GM19025 (cell line): ENCODE measurements at regions not wholly inside any gene's neighbourhood (a gene's known extent, or its start where the extent isn't known, plus 50 kb on each side); places are given as distances from the start of the nearest gene placed in this dataset.

ENCODE experiments used
- ATAC-seq: cut with Tn5 transposase; IDR thresholded peaks from one replicate; pipeline ENCODE4 v1.9.1; 2021; ENCODE audit warnings: mild to moderate bottlenecking, low read depth, moderate library complexity; ENCODE audit not compliant: unreplicated experiment

DNA sequence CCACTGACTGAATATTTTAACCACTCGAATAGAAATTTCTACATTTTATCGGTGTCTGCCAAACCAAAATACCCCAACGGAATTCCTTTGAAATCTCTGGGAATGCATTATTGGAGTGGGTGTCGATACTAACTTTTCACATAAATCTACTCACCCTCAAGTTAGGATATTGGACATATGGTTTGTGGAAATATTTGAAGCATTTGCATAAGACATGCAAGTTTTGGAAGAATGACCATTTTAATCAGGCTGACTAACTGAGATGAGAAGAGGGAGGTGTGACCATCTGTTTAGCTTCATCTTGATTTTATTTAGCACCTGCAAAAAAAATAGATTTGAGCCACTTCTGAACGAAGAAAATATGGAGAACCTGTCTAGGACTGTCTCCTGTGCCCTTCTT lies 61.2 kb downstream of the KLF6 start:
- ATAC-seq, result no peak

DNA sequence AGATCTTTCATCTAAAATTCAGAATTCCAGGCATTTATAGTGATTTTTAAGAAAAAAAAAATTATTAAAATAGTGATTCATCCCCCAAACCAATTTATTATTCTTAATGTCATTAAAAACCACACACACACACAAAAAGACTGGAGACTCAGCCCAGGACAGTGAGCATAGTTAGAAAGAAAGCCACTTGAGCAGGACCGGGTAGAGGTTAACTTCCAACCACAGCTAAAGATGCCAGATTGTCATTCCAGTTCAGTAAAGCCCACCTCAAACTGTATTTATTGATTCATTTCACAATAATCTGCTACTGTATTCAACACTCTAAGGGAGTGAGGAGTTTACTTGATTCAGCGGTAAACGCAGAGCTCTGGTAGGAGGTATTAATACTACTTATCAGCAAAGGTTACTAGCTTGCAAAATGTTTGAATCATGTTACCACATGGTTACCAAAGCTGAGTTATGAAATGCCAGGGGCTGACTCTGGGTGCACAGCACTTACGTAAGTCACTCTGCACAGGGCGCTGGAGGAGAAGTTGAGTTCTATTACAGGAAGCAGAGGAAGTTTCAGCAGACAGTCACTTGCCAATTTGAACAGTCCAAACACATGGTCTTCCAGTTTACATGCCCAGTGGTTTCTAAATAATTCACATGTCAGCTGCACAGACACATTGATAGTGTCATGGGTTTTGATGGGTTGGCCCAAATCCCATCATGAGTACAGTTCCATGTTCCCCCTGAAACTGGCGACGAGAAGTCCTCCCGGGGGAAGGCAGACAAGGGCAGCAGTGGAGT lies 64.6 kb downstream of the KLF6 start:
- ATAC-seq, result no peak

DNA sequence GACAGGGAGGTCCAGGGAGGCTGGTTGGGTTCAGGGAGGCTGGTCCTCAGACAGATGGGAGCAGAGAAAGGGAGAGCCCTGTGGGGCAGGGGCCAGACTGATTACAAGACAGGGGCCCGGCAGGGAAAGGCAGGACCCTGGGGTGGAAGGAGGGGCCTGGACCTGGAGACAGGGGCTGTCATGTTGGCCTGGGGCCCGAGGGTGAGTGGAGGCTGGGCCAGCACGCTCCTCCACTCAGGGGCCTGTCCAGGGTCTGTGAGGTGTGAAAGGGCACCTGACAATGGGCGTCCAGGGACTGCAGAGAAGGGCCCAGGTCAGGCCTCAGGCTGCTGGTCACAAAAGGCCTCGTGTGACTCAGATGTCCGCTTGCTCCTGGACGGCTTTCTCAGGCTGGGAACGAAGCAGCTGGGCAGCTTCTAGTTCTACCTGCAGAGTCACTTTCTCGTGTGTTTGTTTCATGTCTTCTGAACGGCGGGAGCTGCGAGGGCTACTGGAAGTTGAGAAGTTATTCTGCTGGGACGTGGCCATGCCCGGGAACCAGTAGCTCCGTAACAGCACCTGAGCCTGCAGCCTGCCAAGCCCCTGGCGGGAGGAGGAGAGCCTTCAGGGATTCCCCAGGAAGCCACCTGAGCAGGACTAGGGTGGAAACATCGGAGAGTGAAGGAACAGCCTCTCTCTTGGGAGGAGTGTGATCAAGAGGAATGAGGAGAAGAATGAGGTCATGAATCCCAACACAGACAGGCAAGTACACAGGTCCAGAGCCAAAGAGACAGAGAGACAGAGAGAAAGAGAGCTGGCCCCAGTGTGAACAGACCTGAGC lies 65.8 kb downstream of the KLF6 start:
- ATAC-seq, result no peak

DNA sequence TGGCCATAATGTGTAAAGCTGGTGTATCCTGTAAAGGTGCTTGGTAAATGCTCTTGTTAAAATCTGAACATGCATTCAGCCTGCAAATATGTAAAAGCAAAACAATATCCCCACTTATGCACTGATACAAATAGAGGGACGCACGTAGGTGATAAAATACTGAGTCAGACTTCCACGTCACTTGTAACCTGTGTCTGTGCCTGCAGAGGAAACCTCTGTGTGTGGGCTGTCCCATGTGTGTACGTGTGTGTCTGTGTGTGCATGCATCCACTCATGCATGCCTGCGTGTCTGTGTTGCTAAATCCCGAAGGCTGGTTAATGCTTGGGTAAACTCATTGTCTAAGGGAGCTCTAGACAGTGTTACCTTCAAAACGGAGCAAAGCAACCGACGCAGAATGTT lies 68.9 kb downstream of the KLF6 start:
- ATAC-seq, result no peak

DNA sequence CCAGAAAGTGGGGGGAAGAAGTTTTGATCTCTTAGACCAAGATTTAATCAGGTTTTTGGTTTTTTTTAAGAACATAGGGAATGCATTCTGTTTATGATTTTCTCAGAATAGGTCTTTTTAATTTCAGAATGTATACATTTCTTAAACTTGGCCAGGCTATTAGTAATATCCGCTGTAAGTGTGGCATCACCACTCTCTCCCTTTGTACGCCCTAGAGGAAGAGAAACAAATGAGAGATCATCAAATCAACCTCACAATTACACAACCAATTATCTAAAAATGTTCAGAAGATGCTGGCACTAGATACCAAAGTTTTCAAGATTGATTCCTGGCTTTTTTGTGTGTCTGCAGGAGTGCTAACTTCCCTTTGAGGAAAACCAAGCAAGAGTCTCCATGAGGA lies 70.0 kb downstream of the KLF6 start:
- no peak for ATAC-seq

DNA sequence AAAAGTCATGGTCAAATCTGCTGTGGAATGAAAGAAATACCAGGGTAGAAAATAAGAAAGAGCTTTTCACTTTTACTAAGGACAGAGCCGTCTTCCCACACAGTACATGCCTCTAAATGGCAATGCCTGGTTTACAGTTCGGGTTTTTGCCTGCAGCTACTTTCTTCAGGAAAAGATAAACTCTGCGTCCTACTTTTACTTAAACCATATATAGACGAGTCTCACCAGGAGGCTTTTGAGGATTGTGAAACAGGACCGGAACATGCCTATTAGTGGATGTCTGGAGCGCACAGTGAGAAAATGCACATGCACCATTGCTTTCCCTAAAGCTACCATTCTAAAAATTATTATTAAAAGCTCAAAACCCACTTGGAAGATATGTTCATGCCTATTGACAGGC lies 70.5 kb downstream of the KLF6 start:
- ATAC-seq, result no peak

DNA sequence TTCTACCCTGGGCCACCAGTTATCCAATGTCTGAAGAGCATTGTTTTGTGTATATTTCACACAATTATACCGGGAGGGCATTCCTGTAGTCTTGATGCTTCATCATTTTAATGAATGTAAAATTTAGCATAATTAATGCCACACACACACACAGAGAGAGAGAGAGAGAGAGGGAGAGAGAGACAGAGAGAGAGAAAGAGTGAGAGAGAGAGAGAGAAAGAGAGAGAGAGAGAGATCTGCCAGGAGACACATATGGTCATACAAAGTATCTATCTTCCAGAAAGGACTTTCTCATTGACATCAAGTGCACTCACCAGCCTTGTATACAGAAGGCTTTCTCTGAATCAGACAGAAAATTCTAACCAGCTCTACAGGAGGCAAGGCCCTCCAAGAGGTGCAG lies 72.3 kb downstream of the KLF6 start:
- no peak for ATAC-seq

DNA sequence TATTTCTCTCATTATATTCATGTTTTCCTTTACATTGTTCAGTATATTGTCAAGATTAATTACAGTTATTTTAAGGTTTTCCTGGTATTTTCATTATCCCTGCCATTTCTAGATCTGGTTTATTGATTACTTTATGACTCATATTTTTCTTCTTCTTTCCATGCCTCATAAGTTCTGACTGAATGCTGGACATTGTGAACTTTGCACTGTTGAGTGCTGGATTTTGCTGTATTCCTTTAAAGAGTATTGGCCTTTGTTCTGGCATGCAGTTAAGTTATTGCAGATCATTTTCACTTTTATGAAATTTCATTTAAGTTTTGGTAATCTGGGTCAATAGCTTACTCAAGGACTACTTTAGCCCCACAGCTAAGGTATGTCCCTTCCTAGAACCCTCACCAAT lies 73.1 kb downstream of the KLF6 start:
- ATAC-seq, result no peak

DNA sequence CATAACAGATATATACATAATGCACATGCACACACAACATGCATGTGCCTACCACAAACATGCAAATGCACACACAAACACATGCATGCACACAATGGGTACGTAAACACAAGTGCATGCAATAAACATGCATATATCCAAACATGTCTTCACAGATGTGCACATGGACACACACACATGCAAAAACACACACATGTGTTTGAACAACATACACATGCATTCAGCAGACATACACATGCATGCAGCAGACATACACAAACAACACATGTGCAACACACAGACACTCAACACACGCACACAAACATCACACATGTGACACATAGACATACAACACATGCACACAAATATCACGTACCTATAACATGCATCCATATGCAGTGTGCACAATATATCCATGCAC lies 74.2 kb downstream of the KLF6 start:
- no peak for ATAC-seq

DNA sequence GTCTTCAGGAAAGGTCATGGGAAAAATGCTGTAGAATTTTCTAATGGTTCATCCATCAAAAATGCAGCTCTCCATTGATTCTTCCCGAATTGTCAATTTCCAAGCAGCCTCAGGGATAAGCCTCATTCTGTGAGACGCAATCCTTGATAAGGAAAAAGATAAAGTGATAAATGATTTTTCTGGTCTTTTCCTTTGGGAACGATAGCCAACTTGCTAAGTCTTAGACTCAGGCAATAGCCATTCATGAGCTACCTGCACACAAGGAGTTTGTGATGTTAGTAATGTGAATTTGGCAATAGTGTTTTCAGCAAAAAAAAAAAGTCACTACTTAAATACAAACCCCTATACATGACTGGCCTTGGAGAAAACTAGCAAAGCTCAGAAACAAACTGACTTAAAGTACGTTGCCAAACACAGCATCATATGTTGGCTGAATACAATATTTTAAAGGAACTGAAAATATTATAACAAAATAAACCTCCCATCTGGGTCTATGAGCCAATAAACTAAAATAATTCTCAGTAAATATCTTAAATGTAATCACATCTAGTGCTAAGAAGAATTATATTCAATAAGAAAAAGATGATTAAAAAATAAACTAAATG lies 75.5 kb downstream of the KLF6 start:
- ATAC-seq, result no peak

DNA sequence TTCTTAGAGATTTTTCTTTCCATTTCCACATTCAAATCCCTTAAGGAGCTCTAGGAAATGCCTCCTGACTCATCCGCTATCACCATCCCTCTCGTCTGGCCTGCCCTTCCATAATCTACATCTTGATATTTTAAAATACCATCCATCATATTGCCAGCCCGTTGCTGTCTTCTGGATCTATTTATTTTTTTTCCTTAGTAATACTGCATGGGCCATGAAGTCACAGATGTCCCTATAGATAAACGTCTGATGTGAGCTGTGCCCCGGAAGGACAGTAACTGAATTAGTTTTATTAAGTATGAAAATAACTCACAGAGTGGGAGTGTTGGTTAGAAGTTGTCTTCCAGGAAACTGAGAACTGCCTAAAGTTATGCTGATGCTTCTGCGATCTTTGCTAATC lies 76.2 kb downstream of the KLF6 start:
- ATAC-seq, result no peak

DNA sequence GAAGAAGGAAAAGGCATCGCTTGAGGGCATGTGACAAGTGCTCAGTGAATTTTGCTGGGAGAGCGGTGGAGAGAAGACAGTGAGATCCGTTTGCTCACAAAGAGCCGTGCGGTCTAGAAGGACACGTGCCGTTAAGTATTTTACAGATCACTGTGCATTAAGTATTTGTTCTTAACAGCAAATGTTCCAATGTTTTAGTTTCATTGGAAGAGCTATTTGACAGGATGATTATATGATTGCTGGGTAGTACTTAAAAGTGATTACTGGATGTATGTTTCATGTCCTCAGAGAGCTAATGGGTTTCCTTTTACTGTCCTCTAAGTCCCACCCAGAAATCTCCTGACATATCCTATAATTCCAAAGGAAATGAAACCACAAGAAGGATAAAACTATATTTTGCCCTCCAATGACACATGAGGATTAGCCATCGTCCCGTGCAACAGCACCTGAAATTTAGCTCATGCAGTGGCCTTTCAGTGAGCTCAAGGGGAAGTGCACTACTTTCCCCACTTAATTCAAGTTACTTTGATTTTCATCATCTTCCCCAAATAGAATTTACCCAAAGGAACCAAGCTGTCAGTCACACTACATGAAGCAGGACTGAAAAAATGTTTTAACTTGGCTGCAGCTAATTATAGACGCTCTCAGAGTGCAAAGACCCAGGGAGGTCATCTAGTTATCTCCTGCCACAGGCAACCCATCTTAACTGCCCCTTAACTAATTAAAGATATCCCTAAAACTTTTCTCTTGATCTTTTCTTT lies 80.3 kb downstream of the KLF6 start:
- ATAC-seq, result no peak

DNA sequence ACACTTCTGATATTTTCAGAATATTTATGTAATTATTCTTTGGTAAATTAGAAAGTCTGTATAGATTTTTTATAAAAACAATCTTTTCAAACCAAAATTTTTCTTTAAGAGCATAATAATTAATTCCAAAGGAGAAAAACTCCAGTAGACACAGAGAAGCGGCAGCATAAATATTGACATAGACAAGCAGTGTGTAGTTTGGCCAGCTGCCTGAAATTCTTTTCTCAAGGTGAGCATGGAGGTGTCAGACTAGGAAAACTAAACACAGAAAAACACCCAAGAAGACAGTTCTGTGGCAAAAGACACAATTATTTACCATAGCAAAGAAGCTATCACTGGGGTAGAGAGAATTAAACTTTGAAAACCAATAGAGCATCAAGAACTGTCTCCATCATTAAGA lies 82.4 kb downstream of the KLF6 start:
- no peak for ATAC-seq

DNA sequence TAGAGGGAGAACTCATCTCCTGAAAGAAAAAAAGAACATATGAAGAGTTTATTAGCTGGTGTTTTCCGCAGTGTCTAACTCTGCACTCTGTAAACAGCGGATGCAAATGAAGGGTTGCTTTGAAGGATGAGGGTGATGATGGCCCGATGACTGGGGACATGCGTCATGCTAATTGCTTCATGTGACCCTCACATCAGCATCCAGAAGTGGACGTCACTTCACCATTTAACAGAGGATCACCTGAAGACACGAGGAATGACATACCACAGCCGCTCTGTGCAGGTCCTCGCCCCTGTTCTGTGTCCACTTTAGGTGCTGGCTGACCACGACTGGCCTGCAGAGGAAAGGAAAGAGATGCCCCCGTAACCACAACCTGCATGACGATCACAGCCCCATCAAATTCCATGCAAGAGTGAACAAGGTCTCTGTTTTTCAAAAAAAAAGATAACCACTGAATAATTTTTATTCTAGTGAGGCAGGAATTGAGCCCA lies 82.9 kb downstream of the KLF6 start:
- no peak for ATAC-seq

DNA sequence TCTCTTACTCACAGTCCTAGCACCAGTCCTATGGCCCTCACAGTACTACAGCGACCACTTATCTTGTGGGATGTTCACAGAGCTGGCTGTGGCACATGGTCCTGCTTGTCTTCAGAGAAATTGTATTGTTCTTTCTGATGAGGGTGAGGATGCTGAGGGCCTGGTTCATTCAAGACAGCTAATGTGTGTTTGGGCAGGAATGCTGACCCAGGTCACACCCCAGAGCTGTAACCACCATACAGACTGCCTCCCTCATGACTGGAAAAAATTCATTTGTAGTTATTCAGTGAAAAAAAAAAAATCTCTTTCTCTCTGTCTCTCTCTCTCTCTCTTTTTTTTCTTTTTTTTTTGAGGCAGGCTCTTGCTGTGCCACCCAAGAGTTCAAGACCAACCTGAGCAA lies 83.5 kb downstream of the KLF6 start:
- ATAC-seq, result no peak

DNA sequence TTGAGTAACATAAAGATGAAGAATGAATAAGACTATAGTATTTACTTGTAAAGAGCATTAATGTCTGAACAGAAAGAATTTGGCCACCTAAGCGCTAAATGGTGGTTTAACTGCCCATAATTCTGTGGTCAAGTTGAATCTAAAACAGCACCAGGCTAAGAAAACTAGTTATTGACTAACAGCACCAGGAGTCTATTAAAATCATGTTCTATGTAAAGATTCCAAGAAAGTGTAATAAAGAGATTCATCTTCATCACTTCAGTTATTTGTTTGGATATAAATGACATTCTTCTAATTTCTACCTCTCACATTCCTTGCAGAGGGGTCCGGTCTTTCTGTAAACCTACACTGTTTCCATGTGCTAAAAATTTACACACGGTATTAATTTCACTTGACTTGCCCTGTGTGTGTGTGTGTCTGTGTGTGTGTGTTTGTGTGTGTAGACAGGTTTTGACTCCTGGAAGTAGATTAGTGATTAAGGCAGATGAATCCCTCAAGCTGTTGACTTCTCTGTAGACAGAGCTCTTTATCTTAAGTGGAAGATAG lies 84.4 kb downstream of the KLF6 start:
- ATAC-seq, result no peak

DNA sequence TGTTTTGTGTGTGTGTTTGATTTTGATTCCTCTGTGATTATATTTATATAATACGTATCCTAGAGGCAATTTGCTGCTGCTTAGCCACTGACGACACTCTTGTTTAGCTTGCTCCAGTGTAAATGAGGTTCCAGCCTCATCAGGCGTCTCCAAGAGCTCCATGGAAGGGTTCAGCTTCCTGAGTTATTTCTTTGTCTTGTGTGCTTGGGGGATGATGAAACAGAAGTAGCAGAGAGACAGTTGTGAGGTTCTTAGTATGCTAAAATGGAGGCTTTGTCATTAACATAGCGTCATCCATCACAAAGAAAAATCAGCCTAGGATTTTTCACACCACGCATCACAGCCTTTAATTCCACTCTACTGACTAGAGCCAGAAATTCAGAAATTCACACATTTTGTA lies 85.1 kb downstream of the KLF6 start:
- no peak for ATAC-seq

DNA sequence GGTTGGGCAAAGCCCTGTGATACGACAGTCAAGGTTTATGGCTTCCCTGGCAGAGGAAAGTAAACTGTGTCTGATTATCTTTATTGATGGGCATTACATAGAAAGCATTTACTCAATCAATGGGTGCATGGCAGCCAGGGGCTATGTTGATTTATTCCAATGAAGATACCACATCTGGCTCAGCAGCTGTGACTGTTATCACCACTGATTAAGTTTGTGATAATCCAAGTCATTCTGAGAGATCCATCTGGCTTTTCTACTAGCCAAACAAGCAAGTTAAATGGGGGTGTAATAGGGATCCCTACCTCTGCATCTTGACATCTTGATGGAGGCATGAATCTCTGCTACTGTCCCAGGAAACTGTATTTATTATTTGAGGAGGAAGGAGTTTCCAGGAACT lies 86.7 kb downstream of the KLF6 start:
- ATAC-seq, result no peak

DNA sequence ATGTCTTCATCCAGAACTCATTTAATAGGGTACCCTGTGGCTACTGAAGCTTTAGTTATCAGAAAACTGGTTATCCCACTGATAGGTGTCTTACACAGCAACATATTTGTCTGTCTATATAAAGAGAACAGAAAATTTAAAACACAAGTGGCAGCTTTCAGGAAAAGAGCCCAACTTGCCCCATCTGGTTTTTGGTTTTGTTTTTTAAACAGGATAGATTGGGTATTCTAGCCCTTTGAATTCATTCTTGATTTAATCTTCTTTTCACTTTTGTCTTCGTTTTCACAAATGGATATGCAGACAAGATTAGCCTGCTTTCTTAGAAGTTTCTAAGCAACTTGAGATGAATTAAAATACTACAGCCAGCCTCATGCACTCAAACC lies 91.3 kb downstream of the KLF6 start:
- no peak for ATAC-seq

DNA sequence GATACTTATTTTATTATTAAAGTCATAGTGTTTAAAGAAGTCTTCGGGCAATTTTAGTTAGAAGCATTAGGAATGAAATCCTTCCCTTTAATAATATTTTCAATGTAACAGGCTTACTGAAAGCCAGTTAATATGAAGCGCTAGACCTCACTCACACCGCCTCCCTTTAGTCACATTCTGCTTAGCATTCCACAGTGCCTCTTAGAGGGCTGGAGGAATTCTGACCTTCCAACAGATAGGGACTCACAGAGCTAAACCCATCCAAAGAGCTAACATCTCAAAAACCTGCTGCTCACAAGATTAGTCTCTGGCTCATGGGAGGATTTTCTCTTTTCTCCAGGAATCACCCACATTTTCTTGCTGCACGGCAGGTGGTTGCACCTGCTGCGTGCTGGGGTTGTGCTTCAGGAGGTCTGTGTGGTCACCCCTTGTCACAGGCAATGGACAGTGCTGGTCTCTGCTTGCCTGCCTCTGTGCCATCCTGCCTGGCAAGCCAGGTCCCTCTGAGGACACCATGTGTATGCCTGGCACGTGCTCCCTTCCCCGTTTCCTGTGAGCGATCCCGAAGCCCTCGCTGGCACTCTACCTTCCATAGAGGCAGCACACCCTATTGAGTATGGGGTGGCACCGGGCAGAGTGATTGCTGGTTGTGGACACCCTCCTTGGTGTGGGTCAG lies 91.8 kb downstream of the KLF6 start:
- ATAC-seq, result no peak
